GM13977 (cell line): ENCODE measurements at regions not wholly inside any gene's neighbourhood (a gene's known extent, or its start where the extent isn't known, plus 50 kb on each side); places are given as distances from the start of the nearest gene placed in this dataset.
"Not testable (repeated sequence)": the region's sequence is repeated elsewhere in the genome, so short reads cannot be mapped to it uniquely, and the experiment has no call there.

ENCODE experiments used
- DNase-seq: peaks from one replicate; pipeline ENCODE4 v3.0.0; 2012; ENCODE audit warnings: low spot score
- in situ Hi-C: fragments of 300-500 bp; cut with MboI; formaldehyde crosslinking; loops from one replicate; pipeline ENCODE4 v1.12.0; 2022; ENCODE audit warnings: low sequenced_read_pairs, low pct_unique_long_range_greater_than_20kb, mixed read lengths, inconsistent platforms; ENCODE audit not compliant: unreplicated experiment
- TF ChIP-seq, protein P1 (sequence below): IDR thresholded peaks from 2 replicates; pipeline ENCODE4 v1.5.1; 2012; ENCODE audit warnings: mild to moderate bottlenecking, control low read depth; ENCODE audit not compliant: insufficient read depth; ENCODE audit errors: extremely low read depth, missing control alignments

DNA sequence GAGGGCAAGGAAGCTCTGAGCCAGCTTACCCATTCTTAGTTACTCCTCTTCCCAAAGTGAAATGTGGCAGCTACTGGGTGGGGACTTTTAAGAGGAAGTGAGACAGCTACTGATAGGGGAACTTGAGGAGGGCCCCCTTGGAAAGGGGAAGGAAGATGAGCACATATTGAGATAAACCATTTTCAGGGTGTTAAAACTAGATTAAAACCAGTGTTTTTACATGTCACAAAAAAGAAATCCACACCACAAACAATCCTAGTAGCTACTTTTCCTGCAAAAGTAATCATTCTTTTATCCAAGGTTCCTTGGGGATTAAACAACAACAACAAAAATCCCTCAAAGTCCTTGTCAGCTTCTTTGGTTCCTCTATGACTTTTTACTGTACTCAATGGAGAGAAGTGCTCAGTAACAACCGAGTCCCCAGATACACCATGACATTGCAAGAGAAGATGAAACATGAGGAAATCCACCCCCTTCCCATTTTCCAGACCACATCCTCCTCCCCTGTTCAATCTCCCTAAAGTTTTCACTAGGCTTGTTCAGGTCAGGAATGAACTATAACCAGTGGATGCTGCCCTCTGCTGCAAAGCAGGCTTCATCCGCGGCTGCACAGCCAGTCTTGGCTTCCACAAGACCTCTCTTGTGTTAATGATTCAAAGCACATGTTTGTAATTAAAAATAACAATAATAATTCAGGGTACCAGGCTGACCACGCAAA is 113.5 kb upstream of the TMEM164 start:
- in situ Hi-C loops, result loop anchor here (10.0 kb wide), 1 partner anchor 405 kb away; the partner anchor contains the start of gene GUCY2F
- no peak for DNase-seq
- TF ChIP-seq, protein P1, sequence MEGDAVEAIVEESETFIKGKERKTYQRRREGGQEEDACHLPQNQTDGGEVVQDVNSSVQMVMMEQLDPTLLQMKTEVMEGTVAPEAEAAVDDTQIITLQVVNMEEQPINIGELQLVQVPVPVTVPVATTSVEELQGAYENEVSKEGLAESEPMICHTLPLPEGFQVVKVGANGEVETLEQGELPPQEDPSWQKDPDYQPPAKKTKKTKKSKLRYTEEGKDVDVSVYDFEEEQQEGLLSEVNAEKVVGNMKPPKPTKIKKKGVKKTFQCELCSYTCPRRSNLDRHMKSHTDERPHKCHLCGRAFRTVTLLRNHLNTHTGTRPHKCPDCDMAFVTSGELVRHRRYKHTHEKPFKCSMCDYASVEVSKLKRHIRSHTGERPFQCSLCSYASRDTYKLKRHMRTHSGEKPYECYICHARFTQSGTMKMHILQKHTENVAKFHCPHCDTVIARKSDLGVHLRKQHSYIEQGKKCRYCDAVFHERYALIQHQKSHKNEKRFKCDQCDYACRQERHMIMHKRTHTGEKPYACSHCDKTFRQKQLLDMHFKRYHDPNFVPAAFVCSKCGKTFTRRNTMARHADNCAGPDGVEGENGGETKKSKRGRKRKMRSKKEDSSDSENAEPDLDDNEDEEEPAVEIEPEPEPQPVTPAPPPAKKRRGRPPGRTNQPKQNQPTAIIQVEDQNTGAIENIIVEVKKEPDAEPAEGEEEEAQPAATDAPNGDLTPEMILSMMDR, result peak; percentile 40

DNA sequence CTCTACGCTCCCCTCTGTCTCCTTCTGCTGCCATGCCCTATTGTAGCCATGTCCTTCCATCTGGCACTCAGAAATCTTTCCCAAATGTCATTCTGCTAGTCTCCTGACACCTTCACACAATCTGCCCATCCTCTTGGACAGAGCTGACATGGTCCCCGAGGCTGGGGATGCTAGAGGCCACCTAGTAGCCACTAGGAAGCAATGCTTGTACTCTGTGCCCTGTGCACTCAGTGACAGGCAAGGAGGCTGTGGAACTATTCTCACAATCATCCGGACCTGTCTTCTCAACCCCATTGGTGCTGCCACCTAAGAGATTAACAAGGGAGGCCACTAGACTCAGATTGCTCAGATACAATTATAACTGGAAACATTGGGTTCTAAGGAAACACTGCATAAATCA is 112.6 kb upstream of the TMEM164 start:
- in situ Hi-C loops, result no loop called here
- TF ChIP-seq, protein P1, result no peak
- DNase-seq, result no peak

DNA sequence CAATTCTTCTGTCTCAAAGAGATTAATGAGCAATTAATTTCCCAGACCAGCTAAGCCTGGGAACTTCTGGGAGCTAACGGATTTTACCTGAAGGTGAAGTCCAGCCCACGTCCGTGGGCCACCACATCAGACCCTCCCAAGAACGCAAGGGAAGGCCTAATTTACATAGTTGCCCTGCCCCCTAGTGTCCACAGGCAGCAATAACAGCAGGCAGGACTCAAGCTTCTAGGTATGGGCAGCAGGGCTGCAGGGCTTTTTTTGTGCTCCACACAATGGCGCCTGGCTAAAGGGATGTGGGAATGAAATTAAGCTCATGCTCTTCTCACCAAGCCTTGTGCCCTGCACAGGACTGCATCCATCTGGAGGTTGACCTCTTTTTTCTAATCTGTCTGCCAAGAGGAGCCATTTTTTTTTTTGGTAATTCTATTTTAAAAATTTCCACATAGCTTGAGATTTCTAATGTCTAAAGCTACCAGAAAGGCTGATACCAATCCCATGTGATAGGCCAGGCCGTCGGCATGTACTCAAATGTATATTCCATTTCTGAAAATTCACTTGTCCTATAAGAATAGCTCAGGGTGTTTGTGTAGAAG is 111.9 kb upstream of the TMEM164 start:
- DNase-seq, result peak; percentile 57
- TF ChIP-seq, protein P1, result peak; percentile 92
- in situ Hi-C loops, result no loop called here

DNA sequence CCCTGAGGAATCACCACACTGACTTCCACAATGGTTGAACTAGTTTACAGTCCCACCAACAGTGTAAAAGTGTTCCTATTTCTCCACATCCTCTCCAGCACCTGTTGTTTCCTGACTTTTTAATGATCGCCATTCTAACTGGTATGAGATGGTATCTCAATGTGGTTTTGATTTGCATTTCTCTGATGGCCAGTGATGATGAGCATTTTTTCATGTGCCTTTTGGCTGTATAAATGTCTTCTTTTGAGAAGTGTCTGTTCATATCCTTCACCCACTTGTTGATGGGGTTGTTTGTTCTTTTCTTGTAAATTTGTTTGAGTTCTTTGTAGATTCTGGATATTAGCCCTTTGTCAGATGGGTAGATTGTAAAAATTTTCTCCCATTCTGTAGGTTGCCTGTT is 106.9 kb upstream of the TMEM164 start:
- DNase-seq, in situ Hi-C loops: not testable (repeated sequence)

DNA sequence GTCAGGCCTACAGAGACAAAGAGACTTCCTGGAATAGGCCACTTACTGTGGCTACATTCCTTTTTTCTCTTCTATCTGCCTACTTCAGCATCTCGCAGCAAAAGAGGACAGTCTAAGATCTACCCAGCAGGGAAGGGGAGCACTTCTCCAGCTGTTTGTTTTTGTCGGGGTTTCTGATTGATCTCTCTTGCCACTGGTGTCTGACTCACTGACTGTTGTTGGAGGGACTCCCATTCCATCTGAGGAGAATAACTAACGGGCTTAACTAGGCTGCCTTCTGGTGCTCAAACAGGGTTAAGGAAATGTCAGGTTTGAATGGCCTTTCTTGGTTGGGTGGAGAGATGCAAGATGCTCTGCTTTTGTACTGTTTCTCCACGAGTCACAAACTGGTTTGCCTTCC is 100.2 kb upstream of the TMEM164 start:
- TF ChIP-seq, protein P1, result no peak
- in situ Hi-C loops, result loop anchor here (25.0 kb wide), 2 partner anchors 235 to 510 kb away; no protein-coding TSS in a partner anchor
- no peak for DNase-seq

DNA sequence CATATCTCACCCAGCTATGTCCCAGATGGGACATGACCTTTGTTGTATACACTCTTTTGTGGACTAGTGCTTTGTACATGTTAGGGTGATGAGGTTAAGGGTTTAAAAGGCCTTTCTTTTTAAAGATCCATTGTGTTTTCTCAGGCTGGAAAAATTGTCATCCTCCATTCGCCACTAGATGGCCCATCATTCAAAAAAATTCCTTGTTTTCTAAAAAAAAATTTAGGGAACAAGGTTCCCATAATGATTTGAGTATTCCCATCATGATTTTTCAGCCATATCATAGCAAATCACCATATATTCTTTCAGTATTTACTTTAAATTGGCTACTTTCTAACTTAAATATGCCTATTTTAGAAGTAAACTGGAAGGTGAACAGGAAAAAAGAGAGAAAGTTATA is 91.9 kb upstream of the TMEM164 start:
- DNase-seq, result no peak
- in situ Hi-C loops, result loop anchor here (25.0 kb wide), 2 partner anchors 226 to 501 kb away; no protein-coding TSS in a partner anchor
- TF ChIP-seq, protein P1, result peak; percentile 40

DNA sequence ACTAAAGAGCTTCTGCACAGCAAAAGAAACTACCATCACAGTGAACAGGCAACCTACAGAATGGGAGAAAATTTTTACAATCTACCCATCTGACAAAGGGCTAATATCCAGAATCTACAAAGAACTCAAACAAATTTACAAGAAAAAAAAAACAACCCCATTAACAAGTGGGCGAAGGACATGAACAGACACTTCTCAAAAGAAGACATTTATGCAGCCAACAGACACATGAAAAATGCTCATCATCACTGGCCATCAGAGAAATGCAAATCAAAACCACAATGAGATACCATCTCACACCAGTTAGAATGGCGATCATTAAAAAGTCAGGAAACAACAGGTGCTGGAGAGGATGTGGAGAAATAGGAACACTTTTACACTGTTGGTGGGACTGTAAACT is 89.9 kb upstream of the TMEM164 start:
- in situ Hi-C loops, result loop anchor here (25.0 kb wide), 2 partner anchors 224 to 499 kb away; no protein-coding TSS in a partner anchor
- not testable (repeated sequence) for DNase-seq
